OCI-LY1 (cell line): ENCODE measurements at regions not wholly inside any gene's neighbourhood (a gene's known extent, or its start where the extent isn't known, plus 50 kb on each side); places are given as distances from the start of the nearest gene placed in this dataset.

Experiments
- H2AFZ ChIP-seq: fragments of 200-600 bp; sonication (generic), shearing (Covaris generic); 2 replicates; pipeline ENCODE4 v1.6.0; 2014; ENCODE audit warnings: antibody characterized with exemption, mild to moderate bottlenecking, low read length
- H3F3A ChIP-seq: fragments of 200-600 bp; sonication (generic), shearing (Covaris generic); 2 replicates; pipeline ENCODE4 v1.6.0; 2014; ENCODE audit warnings: mild to moderate bottlenecking, antibody characterized with exemption, low read length, moderate library complexity; ENCODE audit not compliant: insufficient read depth
- H3K27ac ChIP-seq: fragments of 200-600 bp; sonication (generic); 2 replicates; pipeline ENCODE4 v1.5.1; 2014; ENCODE audit warnings: low read length, mixed run types, mild to moderate bottlenecking, low read depth; ENCODE audit not compliant: poor library complexity, severe bottlenecking
- H3K27me3 ChIP-seq: fragments of 200-600 bp; sonication (generic); 2 replicates; pipeline ENCODE4 v1.6.0; 2014; ENCODE audit warnings: antibody characterized with exemption, mild to moderate bottlenecking, low read length, moderate library complexity; ENCODE audit not compliant: insufficient read depth
- H3K36me3 ChIP-seq: fragments of 200-600 bp; sonication (generic); 2 replicates; pipeline ENCODE4 v1.6.1; 2014; ENCODE audit warnings: mild to moderate bottlenecking, antibody characterized with exemption, low read length, moderate library complexity, mixed read lengths; ENCODE audit not compliant: insufficient read depth
- H3K4me1 ChIP-seq: fragments of 200-600 bp; sonication (generic); 2 replicates; pipeline ENCODE4 v1.5.1; 2014; ENCODE audit warnings: mild to moderate bottlenecking, low read length, moderate library complexity; ENCODE audit not compliant: insufficient read depth, severe bottlenecking
- H3K4me2 ChIP-seq: fragments of 200-600 bp; sonication (generic), shearing (Covaris generic); 2 replicates; pipeline ENCODE4 v1.6.1; 2014; ENCODE audit warnings: low read length
- H3K4me3 ChIP-seq: fragments of 200-600 bp; sonication (generic); 2 replicates; pipeline ENCODE4 v1.5.1; 2014; ENCODE audit warnings: low read length, low read depth, mild to moderate bottlenecking, mixed read lengths; ENCODE audit not compliant: poor library complexity, severe bottlenecking
- H3K79me2 ChIP-seq: fragments of 200-600 bp; shearing (Covaris generic); 2 replicates; pipeline ENCODE4 v1.6.1; 2016; ENCODE audit warnings: mixed run types, low read length, mixed read lengths; ENCODE audit not compliant: insufficient read depth
- H3K9ac ChIP-seq: fragments of 200-600 bp; sonication (generic), shearing (Covaris generic); 2 replicates; pipeline ENCODE4 v1.6.1; 2014; ENCODE audit warnings: mild to moderate bottlenecking, low read length, mixed read lengths
- H3K9me2 ChIP-seq: fragments of 200-600 bp; sonication (generic), shearing (Covaris generic); 2 replicates; pipeline ENCODE4 v1.6.1; 2014; ENCODE audit warnings: low read depth, mild to moderate bottlenecking, low read length, mixed read lengths
- H3K9me3 ChIP-seq: fragments of 200-600 bp; shearing (Covaris generic); 2 replicates; pipeline ENCODE4 v1.6.1; 2014; ENCODE audit warnings: low read length, mixed read lengths
- H4K20me1 ChIP-seq: fragments of 200-600 bp; sonication (generic), shearing (Covaris generic); 2 replicates; pipeline ENCODE4 v1.6.0; 2016; ENCODE audit warnings: mild to moderate bottlenecking, low read length; ENCODE audit not compliant: insufficient read depth
- EZH2 ChIP-seq: fragments of 200-600 bp; sonication (generic), shearing (Covaris generic); IDR thresholded peaks from 2 replicates; pipeline ENCODE4 v1.8.0; 2017; ENCODE audit warnings: borderline replicate concordance, mixed run types, mild to moderate bottlenecking, antibody characterized with exemption, low read length, moderate library complexity, mixed read lengths
- TF ChIP-seq, protein P1 (sequence below): fragments of 200-600 bp; sonication (generic), shearing (Covaris generic); IDR thresholded peaks from 2 replicates; pipeline ENCODE4 v1.5.1; 2017; ENCODE audit warnings: mild to moderate bottlenecking, antibody characterized with exemption, low read length, moderate library complexity, mixed read lengths

DNA sequence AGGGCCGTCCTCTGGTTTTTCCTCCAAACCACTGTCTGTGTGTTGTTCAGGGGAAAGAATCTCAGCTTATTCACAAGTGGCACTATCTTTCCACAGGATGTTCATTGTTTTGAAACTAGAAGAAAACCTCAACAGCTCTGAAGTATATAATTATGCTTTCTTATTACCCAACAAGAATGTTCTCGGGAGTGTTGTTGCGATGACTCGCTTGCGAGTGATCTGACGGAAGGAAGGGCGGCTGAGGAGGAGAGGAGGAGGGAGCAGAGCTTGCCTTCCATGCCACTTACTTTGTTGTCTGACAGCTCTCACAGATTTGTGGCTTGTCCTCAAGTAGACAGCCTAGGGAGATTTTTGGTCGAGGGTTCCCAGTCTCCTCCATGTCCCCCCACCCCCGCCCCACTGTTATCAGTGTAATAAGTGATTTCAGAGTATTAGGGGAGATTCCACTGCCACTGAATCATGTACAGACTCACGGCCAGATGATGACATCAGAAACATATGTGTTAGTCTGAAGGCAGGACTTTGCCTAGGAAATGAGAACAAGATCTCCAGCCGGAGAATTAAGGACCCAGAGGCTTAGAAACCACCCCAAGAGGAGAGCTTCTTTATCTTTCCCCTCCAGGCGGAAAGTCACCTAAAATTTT lies 80.7 kb upstream of the CCN6 start:
- Histone ChIP-seq H3K4me3 (no peak overlapping the region), H3K36me3 (no peaks in the 10 kb centered on the region), H4K20me1 (no peaks in the 10 kb centered on the region), H3K4me1 (no peaks in the 10 kb centered on the region), H3K4me2 (no peak overlapping the region), H3K27me3 (no peaks in the 10 kb centered on the region), H2AFZ (no peak overlapping the region), H3K79me2 (no peaks in the 10 kb centered on the region), H3K9ac (no peak overlapping the region), H3K9me2 (no peaks in the 10 kb centered on the region), H3K27ac (no peak overlapping the region), H3K9me3 (no peaks in the 10 kb centered on the region), H3F3A (no peaks in the 10 kb centered on the region)
- TF ChIP-seq EZH2: no peak
- TF ChIP-seq, protein P1, sequence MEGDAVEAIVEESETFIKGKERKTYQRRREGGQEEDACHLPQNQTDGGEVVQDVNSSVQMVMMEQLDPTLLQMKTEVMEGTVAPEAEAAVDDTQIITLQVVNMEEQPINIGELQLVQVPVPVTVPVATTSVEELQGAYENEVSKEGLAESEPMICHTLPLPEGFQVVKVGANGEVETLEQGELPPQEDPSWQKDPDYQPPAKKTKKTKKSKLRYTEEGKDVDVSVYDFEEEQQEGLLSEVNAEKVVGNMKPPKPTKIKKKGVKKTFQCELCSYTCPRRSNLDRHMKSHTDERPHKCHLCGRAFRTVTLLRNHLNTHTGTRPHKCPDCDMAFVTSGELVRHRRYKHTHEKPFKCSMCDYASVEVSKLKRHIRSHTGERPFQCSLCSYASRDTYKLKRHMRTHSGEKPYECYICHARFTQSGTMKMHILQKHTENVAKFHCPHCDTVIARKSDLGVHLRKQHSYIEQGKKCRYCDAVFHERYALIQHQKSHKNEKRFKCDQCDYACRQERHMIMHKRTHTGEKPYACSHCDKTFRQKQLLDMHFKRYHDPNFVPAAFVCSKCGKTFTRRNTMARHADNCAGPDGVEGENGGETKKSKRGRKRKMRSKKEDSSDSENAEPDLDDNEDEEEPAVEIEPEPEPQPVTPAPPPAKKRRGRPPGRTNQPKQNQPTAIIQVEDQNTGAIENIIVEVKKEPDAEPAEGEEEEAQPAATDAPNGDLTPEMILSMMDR: no peak

DNA sequence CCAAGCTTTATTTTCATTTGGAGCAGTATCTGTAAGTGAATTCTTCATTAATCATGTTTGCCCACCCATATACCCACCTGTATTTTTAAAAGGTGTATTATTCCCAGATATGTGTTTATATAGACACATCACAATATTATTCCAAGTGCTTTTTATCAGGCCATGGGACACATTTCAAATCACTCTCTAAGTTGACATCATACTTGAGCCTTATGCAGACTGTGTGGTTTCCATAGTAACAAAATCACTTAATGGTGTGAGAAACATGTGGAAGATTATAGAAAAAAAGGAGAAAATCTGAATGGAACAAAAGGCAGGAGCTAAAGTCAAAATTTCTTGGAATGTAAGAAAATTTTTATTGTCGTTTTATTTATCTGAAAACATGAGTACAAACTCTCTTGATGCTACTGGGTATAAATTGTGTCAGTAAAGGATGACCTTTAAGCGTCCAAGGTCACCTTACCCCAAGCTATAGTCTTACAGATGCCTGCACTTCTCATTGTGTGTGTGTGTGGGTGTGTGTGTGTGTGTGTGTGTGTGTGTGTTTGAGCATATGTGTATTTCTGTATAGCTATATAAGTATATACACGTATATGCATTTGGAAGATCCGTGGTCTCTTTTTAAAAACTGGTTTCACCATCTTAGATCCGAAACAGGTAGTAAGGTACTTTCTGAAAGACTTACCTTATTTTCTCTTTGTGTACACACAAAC lies 79.8 kb upstream of the CCN6 start:
- Histone ChIP-seq H3K27ac (no peak overlapping the region), H3K9ac (no peak overlapping the region), H3K4me3 (no peak overlapping the region)

DNA sequence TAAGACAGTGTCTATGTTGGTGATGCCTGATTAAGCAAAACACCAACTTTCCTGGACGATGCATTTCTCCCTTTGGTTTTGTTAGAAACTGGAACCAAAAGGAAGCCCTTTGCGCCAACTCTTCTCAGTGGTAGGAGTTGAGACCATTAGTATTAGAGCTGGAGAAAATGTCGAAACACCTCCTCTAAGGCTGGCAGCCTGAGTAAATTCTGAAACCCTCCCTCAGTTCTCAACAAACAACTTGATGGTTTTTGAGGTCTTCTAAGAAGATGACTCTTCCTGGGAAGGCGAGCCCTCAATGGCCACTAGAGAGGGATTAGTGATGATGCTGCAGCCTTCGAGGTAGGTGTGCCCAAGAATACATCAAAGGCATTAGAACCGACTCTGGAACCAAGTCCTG lies 78.4 kb upstream of the CCN6 start:
- Histone ChIP-seq H3F3A (no peaks in the 10 kb centered on the region), H3K4me2 (no peak overlapping the region), H3K27ac (no peak overlapping the region), H2AFZ (no peak overlapping the region), H3K4me1 (no peaks in the 10 kb centered on the region), H3K9me2 (no peaks in the 10 kb centered on the region), H3K9ac (no peak overlapping the region), H3K27me3 (no peaks in the 10 kb centered on the region), H3K79me2 (no peaks in the 10 kb centered on the region), H4K20me1 (no peaks in the 10 kb centered on the region), H3K36me3 (no peaks in the 10 kb centered on the region), H3K9me3 (no peaks in the 10 kb centered on the region), H3K4me3 (no peak overlapping the region)
- no peak for TF ChIP-seq EZH2
- TF ChIP-seq, protein P1: no peak

More for the DNA sequence above, 79.8 kb upstream of the CCN6 start:
- H3K9me3 ChIP-seq: no peaks in the 10 kb centered on the region
- no peaks in the 10 kb centered on the region for H3K79me2 ChIP-seq
- no peak for TF ChIP-seq EZH2
- TF ChIP-seq, protein P1: no peak
- H3K36me3 ChIP-seq: no peaks in the 10 kb centered on the region
- H4K20me1 ChIP-seq: no peaks in the 10 kb centered on the region
- no peaks in the 10 kb centered on the region for H3K9me2 ChIP-seq
- no peaks in the 10 kb centered on the region for H3F3A ChIP-seq
- no peak overlapping the region for H2AFZ ChIP-seq
- no peaks in the 10 kb centered on the region for H3K27me3 ChIP-seq
- no peak overlapping the region for H3K4me2 ChIP-seq
- no peaks in the 10 kb centered on the region for H3K4me1 ChIP-seq
